Stimulated activated CD4-positive, alpha-beta T cell treated with anti-CD3 and anti-CD28 coated beads, Interleukin-15, amount 100 ng/mL, for 48 hours (primary cell): ENCODE measurements at regions not wholly inside any gene's neighbourhood (a gene's known extent, or its start where the extent isn't known, plus 50 kb on each side); places are given as distances from the start of the nearest gene placed in this dataset.

Source experiments
- DNase-seq, 2 donors: peaks; one replicate each; pipeline ENCODE4 v3.0.0-alpha.2; 2020; ENCODE audit warnings: low read depth in 2 of 2

DNA sequence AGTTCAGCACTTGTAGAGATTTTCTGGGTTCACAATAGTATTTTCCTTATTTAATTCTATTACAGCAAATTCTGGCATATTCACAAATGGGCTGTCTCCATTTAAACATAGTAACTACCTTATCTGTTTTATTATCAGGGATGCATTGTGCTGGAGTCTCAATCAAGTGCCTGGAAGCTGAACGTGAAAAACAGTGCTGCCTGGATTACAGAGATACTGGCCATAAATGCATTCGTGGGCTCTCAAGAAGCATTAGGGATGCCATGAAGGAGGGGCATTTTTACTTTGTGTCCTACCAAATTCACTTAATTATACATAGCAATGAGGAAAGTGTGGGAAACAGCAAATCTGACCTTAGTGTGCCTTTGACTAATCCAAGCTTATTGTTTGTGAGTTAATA, 184.6 kb downstream of the ABCC12 start:
- no peak for DNase-seq

DNA sequence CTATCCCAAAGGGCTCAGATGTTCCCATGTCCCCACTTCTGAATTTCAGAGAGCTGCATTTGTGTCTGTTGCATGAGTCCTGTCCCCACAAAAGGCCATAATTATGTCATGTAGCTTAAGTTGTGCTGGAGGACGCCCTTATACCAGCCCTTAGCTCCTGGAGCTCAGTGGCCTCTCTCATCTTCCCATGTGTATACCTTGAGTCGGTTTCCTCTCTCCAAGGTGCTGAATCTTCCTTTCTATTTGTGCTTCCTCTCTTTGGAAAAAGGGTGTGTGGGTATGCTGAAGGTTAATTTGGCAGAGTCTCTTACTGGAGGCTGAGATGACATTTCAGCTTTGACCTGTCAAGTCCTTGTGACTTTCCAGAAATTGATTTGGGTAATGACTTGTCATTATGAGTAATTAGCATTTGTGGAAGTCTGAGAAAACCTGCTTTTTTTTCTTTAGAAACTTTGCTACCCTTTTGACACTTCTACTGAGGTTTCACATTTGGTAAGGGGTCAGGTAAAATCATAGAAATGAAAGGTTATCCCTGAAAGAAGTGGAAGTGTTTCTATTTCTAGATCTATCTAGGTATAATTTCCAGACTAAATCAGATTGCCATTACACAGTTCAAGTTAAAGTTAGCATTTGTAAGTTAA, 185.4 kb downstream of the ABCC12 start:
- no peak for DNase-seq

DNA sequence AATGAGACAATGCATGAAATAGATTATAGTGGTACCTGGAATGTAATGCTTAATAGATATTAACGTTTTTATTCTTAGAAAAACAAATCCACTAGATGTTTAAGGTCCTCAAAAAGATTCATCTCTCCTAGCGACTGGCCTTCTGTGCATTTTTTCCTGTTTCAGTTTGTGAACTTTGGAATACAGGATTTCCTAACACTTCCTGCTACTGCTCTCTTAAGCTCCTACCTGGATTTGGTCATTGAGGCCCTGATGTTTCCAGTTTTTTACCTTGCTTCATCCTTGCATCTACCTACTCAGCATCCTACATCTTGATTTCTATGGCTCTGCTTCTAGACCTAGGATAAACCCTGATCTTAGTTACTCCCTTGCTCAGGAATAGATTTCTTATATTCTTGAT, 188.4 kb downstream of the ABCC12 start:
- DNase-seq, result no peak

DNA sequence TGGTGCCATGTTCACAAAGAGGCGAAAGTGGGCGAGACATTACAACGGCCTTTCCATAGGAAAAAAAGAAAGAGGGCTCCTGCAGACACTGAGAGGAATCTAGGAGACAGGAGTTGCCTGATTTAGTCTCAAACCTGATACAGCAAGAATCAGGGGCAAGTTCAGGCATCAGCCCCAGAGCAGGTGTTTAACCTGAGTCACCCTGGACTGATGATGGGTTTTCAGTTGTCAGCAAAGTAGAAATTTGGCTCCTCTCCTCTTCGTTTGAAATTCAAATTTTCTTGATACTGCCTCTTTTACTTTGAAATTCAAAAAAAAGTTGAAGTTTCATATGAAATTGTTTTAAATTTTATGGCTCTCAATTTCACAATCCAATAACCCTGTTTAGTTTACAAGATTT, 189.5 kb downstream of the ABCC12 start:
- no peak for DNase-seq

DNA sequence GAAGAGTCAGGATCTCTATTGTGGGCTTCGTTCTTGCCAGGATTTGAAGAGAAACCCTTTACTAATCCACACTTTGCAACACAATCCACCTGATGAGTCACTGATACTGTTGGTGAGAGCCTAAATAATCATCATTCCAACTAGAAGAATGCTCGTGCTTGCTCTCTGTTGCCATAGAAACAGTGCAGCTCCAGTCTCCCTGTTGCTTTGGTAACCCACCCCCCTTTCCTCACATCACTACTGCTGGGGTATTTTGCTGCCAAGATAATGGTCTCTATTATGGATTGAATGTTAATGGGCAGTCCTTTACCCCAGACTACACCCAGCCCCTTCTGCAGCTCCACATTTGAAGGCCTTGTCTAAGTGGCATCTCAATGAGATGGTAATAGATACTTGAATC, 190.4 kb downstream of the ABCC12 start:
- no peak for DNase-seq

DNA sequence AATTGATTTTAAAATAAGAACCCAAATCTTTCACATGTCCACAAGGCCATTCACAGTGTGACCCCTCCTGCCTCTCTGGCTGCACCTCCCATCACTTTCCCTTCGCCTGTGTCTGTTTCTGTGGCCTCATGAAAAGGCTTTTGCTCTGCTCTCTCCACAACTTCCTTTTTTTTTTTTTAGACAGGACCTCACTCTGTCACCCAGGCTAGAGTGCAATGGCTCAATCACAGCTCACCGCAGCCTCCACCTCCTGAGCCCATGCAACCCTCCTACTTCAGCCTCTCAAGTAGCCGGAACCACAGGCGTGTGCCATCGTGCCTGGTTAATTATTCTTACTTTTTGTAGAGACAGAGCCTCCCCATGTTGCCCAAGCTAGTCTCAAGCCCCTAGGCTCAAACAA, 197.1 kb downstream of the ABCC12 start:
- no peak for DNase-seq

DNA sequence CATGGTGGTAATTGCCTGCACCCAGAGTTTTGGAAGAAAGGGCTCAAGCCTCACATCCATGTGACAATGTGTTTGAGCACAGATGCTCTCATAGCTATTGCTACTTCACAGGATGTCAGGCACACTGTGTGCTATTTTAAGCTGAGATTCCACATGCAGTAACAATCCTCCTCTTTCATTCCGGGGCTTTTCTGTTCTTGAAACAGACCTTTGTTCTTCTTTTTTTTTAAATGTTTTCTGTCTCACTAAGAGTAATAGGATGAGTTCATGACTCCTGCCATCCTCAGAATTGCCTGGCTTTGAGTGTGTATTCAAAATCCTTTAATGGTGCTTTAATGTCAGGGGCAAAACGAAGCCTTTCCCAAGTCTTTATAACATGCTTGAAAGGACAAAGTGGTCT, 198.9 kb downstream of the ABCC12 start:
- no peak for DNase-seq

DNA sequence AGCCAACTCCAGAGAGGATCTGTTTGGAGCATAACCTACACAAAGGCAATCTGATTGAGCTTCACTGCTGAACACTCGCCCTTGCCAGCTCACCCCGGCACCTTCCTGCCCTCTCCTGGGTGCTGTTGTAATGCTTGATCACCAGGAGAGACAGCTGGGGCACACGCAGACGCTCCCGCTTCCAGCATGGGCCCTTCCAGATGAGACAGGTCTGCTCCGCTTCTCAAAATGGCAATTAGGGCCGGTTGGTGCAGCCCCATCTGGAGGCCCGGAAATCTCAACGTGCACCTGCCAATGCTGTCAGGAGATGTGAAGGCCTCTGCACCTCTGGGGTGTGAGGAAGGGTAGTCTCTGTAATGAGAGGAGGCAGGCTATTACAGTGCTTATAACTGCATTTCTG, 206.1 kb downstream of the ABCC12 start:
- no peak for DNase-seq

DNA sequence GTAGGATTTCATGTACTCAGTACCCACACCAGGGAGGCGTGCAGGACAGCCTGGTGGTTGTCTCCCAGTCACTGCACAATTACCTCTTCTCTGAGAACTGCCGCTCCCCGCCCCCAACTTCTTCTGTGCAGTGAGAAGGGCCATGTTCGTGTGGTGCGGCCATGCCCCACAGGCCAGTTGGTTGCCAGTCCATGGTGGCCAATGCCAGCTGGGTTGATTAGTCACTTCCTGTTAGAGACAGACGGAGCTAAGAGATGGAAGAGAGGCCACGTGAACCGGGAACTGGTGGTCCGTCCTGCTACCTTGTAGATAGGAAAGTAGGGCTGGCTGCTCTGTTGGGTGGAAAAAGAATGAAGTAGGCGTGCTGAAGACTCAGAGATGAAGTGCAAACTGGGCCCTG, 206.5 kb downstream of the ABCC12 start:
- no peak for DNase-seq

DNA sequence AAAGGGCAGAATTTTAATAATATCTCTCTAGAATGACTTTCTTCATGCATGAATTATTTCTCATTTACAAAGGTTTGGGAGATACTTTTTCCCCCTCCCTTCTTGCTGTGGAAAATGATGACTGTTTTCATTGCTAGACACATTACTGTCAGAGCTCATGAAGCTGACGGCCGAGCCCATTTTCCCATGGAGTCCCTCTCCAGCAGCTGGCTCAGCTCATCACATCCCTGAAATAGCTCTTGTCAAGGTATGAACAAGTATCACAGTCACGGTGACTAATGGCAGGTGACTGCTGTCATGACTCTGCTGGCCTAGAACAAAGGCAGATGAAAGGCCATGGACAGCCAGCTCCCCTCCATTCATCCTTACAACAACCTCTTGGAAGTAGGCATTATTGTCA, 208.1 kb downstream of the ABCC12 start:
- DNase-seq, result no peak

DNA sequence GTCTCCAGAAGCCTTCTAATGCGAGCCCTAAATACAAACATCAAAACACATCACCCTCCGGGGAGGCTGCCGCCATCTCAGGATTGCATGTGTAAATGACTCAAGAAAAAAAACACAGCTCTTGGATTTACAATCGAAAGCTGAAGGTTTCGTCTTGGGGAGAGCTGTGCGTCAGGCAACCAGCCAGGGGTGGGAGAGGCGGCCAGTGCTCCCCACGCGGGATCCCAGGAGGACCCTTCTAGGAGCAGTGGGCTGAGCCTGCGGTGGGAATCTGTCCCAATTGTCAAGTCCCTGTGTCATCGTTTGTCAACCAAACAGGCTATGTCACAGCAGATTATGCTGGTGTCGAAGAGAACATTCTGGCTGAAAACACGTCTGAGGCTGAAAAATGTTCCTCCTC, 209.7 kb downstream of the ABCC12 start:
- no peak for DNase-seq

DNA sequence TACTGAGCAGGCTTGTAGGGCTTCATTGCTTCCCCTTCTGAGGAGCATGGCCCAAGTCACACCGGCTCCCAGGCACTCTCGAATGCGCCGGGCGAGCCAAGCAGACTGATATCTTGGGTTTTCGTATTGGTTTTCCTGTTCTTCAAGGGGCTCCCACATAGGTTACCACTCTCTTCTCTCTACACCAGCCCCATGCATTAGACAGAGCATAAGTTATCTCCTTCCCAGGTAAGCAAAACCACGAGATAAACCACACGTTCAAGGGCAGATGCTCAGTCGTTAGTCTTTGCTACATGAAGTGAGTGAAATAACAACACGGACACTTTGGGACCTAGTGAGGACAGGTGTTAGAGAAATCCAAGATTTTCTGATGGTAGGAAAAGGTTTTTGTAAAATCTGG, 211.2 kb downstream of the ABCC12 start:
- DNase-seq, result no peak

DNA sequence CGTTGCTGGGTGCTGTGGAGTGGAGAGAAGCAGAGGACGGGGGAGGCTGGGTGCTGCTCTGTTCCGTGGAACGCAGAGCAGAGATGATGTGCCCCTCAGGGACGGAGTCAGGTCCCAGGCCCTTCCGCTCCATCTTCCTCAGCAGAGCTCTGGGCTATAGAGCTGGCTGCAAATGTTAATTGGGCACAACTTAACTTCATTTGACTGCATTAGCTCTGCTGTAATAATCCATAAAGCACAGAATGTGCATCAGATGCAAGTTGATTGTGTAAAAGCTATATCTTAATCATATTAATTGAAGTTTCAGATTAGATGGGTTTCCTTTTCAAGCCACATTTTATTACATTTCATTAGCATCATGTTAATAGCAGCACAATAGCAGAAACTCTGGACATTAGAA, 212.6 kb downstream of the ABCC12 start:
- DNase-seq, result no peak

DNA sequence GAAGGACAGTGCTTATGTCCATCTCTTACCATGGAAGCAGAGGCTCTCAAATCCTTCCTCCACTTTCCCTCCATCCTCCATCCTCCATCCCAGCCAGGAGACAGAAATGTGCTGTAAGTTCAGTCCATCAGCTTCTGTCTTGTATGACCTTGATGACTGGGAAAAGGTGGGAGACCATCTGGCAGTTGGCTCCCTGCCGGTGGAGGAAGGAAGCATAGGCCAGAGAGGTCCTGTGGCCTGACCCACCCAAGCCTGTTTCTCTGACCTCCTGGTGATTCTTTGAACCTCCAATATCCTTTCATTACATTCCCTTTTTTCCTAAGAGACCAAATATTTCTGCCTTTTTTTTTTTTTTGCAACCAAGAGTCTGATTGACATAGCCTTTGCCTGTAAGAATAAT, 215.3 kb downstream of the ABCC12 start:
- no peak for DNase-seq

DNA sequence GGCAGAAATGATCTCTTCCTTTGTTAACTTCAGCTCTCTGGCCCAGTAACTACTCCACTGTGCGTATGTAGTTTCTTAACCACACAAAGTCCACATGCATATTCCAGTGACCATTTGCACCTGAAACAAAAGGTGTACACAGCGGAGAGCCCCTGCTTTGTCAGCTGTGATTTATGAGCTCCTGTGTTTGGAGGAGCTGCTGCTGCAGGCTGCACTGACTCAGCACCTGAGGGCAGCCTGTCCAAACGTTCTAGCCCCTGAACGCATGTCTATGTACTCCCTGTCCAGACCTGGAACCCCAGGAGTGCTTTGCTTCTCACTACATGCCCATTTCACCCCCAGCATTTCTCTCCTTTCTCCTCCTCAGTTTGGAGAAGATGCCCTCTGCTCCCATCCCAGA, 216.1 kb downstream of the ABCC12 start:
- no peak for DNase-seq

DNA sequence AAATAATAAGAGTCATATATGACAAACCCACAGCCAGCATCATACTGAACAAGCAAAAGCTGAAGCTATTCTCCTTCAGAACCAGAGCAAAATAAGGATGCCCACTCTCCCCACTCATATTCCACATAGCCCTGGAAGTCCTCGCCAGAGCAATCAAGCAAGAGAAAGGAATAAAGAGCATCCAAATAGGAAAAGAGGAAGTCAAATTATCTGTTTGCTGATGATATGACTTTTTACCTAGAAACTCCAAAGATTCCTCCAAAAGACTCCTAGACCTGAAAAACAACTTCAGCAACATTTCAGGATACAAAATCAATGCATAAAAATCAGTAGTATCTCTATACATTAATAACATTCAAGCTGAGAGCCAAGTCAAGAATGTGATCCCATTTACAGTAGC, 217.5 kb downstream of the ABCC12 start:
- no peak for DNase-seq

DNA sequence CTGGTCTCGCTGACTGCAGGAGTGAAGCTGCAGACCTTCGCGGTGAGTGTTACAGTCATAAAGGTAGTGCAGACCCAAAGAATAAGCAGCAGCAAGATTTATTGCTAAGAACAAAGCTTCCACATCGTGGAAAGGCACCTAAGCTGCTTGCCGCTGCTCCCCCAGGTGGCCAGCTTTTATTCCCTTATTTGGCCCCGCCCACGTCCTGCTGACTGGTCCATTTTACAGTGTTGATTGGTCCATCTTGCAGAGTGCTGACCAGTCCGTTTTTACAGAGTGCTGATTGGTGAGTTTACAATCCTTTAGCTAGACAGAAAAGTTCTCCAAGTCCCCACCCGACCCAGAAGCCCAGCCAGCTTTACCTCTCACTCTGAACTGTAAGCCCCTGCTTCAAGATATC, 227.8 kb downstream of the ABCC12 start:
- no peak for DNase-seq

DNA sequence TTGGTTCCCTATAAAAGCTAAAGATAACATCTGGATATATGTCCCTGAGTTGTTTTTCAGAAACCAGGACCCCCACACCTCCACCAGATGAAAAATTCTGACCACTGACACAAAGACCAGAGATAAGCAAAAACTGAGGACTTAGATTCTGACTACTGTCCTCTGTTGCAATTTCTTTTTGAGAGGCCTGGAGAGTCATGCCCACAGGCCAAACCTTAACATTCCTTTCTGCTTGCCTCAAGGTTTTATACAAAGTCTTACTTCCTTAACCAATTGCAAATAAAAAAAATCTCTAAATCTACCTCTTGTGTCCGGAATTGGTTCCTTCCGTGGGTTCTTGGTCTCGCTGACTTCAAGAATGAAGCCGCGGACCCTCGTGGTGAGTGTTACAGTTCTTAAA, 228.5 kb downstream of the ABCC12 start:
- DNase-seq, result no peak

DNA sequence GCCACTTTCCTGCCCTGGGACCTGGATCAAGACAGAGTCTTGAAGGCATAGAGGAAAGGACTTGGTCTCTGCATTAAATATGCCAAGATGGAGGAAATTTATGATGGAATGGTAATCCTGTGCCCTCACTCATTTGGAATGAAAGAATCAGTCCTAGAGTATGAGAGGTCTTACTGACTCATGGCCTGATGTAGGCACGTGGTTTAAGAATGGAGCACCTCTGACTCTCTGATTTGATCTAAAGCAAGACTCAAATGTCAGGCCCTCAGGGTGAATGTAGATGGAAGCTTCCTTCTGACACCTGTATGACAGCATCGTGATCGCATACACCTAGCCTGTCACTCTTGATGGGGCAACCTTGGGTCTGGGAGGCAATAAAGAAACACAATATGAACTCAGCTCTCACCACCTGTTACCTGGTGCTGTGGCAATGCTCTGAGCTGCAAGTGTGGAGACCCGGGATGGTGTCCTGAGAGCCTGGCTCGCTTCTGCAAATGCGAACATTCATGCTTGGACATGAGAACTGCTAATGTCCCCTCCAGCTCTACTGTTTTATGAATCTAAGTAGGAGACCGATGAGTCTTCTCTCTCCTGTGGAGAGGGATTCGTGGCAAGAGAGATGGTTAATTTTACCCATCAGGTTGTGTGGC, 229.9 kb downstream of the ABCC12 start:
- DNase-seq, result no peak

DNA sequence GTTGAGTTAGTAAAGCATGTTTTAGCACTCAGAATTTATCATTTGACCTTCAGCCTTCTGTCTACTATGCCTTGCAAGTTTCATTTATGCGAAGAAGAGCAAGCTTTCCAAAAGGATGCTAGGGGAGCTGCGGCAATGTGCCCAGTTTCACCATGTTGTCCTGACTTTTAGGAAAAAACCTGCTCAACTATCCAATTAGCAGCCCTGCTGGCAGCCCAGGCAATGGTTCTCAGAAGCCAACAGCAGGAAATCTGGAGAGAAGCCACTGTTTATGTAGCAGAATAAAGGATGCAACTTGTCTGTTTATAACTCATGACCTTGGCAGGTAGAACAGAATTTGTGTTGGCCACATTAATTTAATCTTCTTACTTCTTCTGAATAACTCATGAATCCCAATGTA, 230.8 kb downstream of the ABCC12 start:
- no peak for DNase-seq

DNA sequence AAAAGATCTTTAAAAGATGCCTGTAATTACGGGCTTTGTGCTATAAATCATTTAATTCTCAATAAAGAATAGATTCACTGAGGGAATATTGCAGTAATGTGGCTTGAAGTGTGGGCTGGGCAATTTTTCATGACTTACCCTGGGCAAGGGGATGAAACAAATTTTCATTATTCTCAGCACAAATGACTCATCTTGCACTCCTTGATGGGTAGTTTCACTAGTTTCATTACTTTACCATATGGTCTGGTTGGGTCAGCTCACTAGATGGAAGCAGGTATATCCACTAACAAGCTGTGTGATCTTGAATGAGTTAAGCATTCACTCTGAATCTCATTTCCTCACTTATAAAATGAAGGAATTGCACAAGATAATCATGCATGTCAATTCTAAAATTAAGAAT, 234.3 kb downstream of the ABCC12 start:
- no peak for DNase-seq

DNA sequence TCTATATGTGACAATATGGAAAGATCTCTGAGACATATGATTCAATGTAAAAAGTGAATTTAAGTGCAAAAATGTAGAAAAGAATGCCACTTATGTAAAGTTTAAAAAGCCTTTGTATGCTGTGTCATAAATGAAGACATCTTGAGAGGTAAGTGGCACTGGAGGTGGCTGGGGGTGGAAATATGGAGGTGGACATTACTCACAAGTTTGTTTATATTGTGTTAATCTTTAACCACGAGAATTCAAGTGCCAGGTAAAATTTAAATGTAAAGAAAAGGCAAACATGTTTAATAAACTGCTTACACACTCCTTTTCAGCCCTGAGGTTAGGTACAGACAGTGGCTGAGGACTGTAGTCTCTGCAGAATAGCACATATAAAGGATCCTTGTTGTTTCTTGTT, 235.1 kb downstream of the ABCC12 start:
- DNase-seq, result no peak

DNA sequence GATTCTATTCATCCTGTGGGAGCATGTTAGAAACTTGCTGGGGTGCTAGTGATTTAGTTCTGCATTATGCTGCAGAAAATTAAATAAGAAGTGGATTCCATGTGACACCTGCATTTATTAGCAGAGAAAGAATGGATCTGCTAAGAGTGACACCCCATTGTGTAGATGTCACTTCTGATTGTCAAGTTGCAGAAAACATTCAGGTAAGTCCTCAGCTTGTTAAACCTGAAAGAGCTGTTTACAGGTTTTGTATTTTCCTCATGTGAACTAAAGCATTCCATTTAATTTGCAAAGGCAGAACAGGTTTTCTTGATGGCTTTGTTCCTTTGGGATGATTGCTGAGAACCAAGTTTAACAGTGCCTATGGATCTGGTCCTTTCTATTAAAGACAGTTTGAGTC, 238.7 kb downstream of the ABCC12 start:
- no peak for DNase-seq

DNA sequence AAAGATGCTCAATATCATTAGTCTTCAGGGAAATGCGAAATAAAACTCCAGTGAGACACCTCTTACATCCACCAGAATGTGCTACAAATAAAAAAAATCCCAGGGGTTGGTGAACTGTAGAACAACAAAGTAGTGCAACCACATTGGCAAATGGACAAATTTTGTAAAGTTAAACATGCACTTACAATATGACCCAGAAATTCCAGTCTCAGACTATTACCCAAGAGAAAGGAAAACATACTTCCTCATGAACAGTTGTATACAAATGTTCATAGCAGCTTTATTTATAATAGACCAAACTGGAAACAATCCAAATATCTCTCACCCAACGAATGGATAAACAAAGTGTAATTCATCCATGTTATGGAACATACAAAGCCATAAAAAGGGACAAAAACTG, 239.5 kb downstream of the ABCC12 start:
- no peak for DNase-seq
